GM12878 (cell line): ENCODE measurements at regions not wholly inside any gene's neighbourhood (a gene's known extent, or its start where the extent isn't known, plus 50 kb on each side); places are given as distances from the start of the nearest gene placed in this dataset.

Experiments
- ATAC-seq: fragments of 200-7000 bp; cut with Tn5 transposase; 3 replicates; pipeline ENCODE4 v1.9.1; 2020; ENCODE audit warnings: mild to moderate bottlenecking, moderate library complexity
- BruUV-seq: library from RNA; stranded (reverse); fragments of 400-500 nt; replicated peaks from 2 replicates; lab custom pipeline; 2021; lab: Mats Ljungman, UMichigan
- CTCF ChIA-PET: fragments of 300-600 bp; sonication (Branson Sonifier 250); formaldehyde crosslinking; extraction: SDS; loops from one replicate; lab custom pipeline; 2021; ENCODE audit warnings: inconsistent platforms; lab: Yijun Ruan, JAX
- POLR2A ChIA-PET: fragments of 350-600 bp; formaldehyde crosslinking; extraction: SDS; loops from one replicate; lab custom pipeline; 2021; ENCODE audit warnings: inconsistent platforms; lab: Charles Lee
- RAD21 ChIA-PET: fragments of 300-600 bp; sonication (Branson Sonifier 250); formaldehyde crosslinking; loops from one replicate; lab custom pipeline; 2023; ENCODE audit warnings: antibody characterized with exemption; ENCODE audit not compliant: unreplicated experiment; lab: Charles Lee
- SMC1A ChIA-PET: fragments of 300-600 bp; sonication (Branson Sonifier 250); formaldehyde crosslinking; loops from one replicate; lab custom pipeline; 2023; ENCODE audit not compliant: unreplicated experiment, uncharacterized antibody; lab: Charles Lee
- DNase-seq: peaks from one replicate; pipeline ENCODE4 v3.0.0-alpha.2; 2011; ENCODE audit warnings: low read depth, low spot score
- FAIRE-seq: peaks from 3 replicates; lab custom pipeline; 2011; peaks lifted over from hg19 to GRCh38; lab: Jason Lieb, UNC
- H2AFZ ChIP-seq: 2 replicates; pipeline ENCODE4 v1.6.0; 2011; ENCODE audit warnings: low read depth, low read length, control low read depth; ENCODE audit not compliant: control insufficient read depth
- H3K27ac ChIP-seq: 2 replicates; pipeline ENCODE4 v1.5.1; 2011; ENCODE audit warnings: control low read depth; ENCODE audit not compliant: control insufficient read depth, insufficient read depth
- H3K27me3 ChIP-seq, 2 experiments: replicated peaks in 1 of 2; 2 replicates each; pipeline versions ENCODE4 v1.6.0 to v1.6.1; 2011; ENCODE audit warnings: low read length in 1 of 2; ENCODE audit not compliant: control insufficient read depth in 2 of 2, insufficient read depth in 2 of 2
- H3K36me3 ChIP-seq, 2 experiments: 2 replicates each; pipeline ENCODE4 v1.5.1; 2011; ENCODE audit warnings: low read length in 1 of 2; ENCODE audit not compliant: control insufficient read depth in 2 of 2, insufficient read depth in 2 of 2
- H3K4me1 ChIP-seq: 2 replicates; pipeline ENCODE4 v1.6.1; 2011; ENCODE audit warnings: mild to moderate bottlenecking, low read length, moderate library complexity, mixed read lengths; ENCODE audit not compliant: control insufficient read depth, insufficient read depth
- H3K4me2 ChIP-seq: 2 replicates; pipeline ENCODE4 v1.6.0; 2011; ENCODE audit warnings: control low read depth; ENCODE audit not compliant: control insufficient read depth, insufficient read depth
- H3K4me3 ChIP-seq: fragments of 200-600 bp; sonication (generic); 2 replicates; pipeline ENCODE4 v1.5.1; 2016
- H3K79me2 ChIP-seq: 2 replicates; pipeline ENCODE4 v1.6.0; 2011; ENCODE audit warnings: low read length; ENCODE audit not compliant: control insufficient read depth, insufficient read depth
- H3K9ac ChIP-seq: 2 replicates; pipeline ENCODE4 v1.8.0; 2011; ENCODE audit warnings: low read length, control low read depth, mixed read lengths; ENCODE audit not compliant: control insufficient read depth, insufficient read depth
- H3K9me3 ChIP-seq: replicated peaks from 3 replicates; pipeline ENCODE4 v1.5.1; 2011; ENCODE audit warnings: mild to moderate bottlenecking, low read length; ENCODE audit not compliant: control insufficient read depth, insufficient read depth
- H4K20me1 ChIP-seq: 2 replicates; pipeline ENCODE4 v1.6.0; 2011; ENCODE audit not compliant: control insufficient read depth, insufficient read depth
- ATF7 ChIP-seq: fragments of 450-650 bp; IDR thresholded peaks from 2 replicates; pipeline ENCODE4 v1.6.1; 2016; ENCODE audit warnings: low read depth, mild to moderate bottlenecking
- CHD2 ChIP-seq: IDR thresholded peaks from 2 replicates; pipeline ENCODE4 v1.6.1; 2011; ENCODE audit warnings: low read depth, low read length, improper control_type of control experiment, borderline replicate concordance
- EGR1 ChIP-seq, 2 experiments: IDR thresholded peaks; 1 replicate in 1 of 2; 2 replicates in 1 of 2; pipeline ENCODE4 v1.6.1; 2011 to 2012; ENCODE audit warnings: low read depth in 2 of 2, low read length in 2 of 2, borderline replicate concordance in 1 of 2, mild to moderate bottlenecking in 1 of 2, moderate library complexity in 1 of 2
- GATAD2B ChIP-seq: fragments of 450-650 bp; conservative IDR thresholded peaks from 2 replicates; pipeline ENCODE4 v1.6.1; 2017; ENCODE audit warnings: low read depth, mild to moderate bottlenecking, moderate library complexity
- MEF2B ChIP-seq: fragments of 450-650 bp; IDR thresholded peaks from 2 replicates; pipeline ENCODE4 v1.6.1; 2018; ENCODE audit warnings: mild to moderate bottlenecking, moderate library complexity; ENCODE audit not compliant: partially characterized antibody, poor library complexity, severe bottlenecking
- PAX8 ChIP-seq: fragments of 450-650 bp; IDR thresholded peaks from 2 replicates; pipeline ENCODE4 v1.6.1; 2017; ENCODE audit warnings: mild to moderate bottlenecking, moderate library complexity
- RBBP5 ChIP-seq: fragments of 200-600 bp; sonication (generic); conservative IDR thresholded peaks from 2 replicates; pipeline ENCODE4 v1.6.1; 2016
- WRNIP1 ChIP-seq: IDR thresholded peaks from 2 replicates; pipeline ENCODE4 v1.6.1; 2011; ENCODE audit warnings: low read depth, low read length, improper control_type of control experiment, borderline replicate concordance
- WGBS: methylation state at CpG from one replicate; pipeline ENCODE4 v1.1.6; 2016; ENCODE audit warnings: low lambda C conversion rate; ENCODE audit not compliant: insufficient replicate concordance, insufficient coverage; ENCODE audit errors: missing lambda C conversion rate; 5-methylcytosine and 5-hydroxymethylcytosine counted together
- in situ Hi-C: fragments of 300-500 bp; cut with MboI; formaldehyde crosslinking; loops from 9 replicates; pipeline ENCODE4 v1.14.3; 2018; ENCODE audit warnings: mixed read lengths
- intact Hi-C: fragments of 100-400 bp; cut with micrococcal nuclease; formaldehyde crosslinking; loops from one replicate; pipeline ENCODE4 v1.14.2; 2022; ENCODE audit not compliant: unreplicated experiment
- TF ChIP-seq, protein P1 (sequence below): IDR thresholded peaks from 2 replicates; pipeline ENCODE4 v1.6.1; 2012; ENCODE audit warnings: improper control_type of control experiment, low read depth, low read length; ENCODE audit not compliant: insufficient replicate concordance
- TF ChIP-seq, protein P2 (sequence below): fragments of 450-650 bp; IDR thresholded peaks from 2 replicates; pipeline ENCODE4 v1.6.1; 2016; ENCODE audit warnings: mild to moderate bottlenecking
- TF ChIP-seq, protein P3 (sequence below): IDR thresholded peaks from 2 replicates; pipeline ENCODE4 v1.6.1; 2011; ENCODE audit warnings: low read depth, low read length, improper control_type of control experiment, borderline replicate concordance
- TF ChIP-seq, protein P4 (sequence below): fragments of 450-650 bp; IDR thresholded peaks from 2 replicates; pipeline ENCODE4 v1.6.1; 2014; ENCODE audit warnings: mild to moderate bottlenecking

DNA sequence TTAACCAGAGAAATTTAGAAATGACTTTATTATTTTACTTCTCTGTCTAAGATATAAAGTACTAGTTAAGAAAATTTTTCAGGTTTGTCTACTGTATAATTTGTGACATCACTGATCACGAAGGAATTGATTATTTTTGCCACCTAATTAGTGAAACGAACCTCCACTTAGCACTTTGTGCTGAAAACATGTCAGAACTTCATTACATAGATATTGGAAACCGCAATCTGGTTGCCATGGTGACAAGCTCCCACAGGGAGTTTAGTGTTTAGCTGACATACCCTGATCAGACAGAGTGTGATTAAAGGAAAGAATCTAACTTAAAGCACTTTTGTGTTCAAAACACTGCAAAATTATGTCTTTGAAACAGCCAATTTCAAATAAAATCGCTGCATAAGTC, 668.4 kb upstream of the CCNG1 start (continued):
- TF ChIP-seq, protein P1, sequence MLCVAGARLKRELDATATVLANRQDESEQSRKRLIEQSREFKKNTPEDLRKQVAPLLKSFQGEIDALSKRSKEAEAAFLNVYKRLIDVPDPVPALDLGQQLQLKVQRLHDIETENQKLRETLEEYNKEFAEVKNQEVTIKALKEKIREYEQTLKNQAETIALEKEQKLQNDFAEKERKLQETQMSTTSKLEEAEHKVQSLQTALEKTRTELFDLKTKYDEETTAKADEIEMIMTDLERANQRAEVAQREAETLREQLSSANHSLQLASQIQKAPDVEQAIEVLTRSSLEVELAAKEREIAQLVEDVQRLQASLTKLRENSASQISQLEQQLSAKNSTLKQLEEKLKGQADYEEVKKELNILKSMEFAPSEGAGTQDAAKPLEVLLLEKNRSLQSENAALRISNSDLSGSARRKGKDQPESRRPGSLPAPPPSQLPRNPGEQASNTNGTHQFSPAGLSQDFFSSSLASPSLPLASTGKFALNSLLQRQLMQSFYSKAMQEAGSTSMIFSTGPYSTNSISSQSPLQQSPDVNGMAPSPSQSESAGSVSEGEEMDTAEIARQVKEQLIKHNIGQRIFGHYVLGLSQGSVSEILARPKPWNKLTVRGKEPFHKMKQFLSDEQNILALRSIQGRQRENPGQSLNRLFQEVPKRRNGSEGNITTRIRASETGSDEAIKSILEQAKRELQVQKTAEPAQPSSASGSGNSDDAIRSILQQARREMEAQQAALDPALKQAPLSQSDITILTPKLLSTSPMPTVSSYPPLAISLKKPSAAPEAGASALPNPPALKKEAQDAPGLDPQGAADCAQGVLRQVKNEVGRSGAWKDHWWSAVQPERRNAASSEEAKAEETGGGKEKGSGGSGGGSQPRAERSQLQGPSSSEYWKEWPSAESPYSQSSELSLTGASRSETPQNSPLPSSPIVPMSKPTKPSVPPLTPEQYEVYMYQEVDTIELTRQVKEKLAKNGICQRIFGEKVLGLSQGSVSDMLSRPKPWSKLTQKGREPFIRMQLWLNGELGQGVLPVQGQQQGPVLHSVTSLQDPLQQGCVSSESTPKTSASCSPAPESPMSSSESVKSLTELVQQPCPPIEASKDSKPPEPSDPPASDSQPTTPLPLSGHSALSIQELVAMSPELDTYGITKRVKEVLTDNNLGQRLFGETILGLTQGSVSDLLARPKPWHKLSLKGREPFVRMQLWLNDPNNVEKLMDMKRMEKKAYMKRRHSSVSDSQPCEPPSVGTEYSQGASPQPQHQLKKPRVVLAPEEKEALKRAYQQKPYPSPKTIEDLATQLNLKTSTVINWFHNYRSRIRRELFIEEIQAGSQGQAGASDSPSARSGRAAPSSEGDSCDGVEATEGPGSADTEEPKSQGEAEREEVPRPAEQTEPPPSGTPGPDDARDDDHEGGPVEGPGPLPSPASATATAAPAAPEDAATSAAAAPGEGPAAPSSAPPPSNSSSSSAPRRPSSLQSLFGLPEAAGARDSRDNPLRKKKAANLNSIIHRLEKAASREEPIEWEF, result peak; percentile 81
- TF ChIP-seq ATF7 (0 out of 2 replicates have a peak, but pooled peaks have one; percentile 48), RBBP5 (no peak), MEF2B (peak; percentile 57)
- TF ChIP-seq, protein P2, sequence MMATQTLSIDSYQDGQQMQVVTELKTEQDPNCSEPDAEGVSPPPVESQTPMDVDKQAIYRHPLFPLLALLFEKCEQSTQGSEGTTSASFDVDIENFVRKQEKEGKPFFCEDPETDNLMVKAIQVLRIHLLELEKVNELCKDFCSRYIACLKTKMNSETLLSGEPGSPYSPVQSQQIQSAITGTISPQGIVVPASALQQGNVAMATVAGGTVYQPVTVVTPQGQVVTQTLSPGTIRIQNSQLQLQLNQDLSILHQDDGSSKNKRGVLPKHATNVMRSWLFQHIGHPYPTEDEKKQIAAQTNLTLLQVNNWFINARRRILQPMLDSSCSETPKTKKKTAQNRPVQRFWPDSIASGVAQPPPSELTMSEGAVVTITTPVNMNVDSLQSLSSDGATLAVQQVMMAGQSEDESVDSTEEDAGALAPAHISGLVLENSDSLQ, result 0 out of 2 replicates have a peak, but pooled peaks have one; percentile 10

DNA sequence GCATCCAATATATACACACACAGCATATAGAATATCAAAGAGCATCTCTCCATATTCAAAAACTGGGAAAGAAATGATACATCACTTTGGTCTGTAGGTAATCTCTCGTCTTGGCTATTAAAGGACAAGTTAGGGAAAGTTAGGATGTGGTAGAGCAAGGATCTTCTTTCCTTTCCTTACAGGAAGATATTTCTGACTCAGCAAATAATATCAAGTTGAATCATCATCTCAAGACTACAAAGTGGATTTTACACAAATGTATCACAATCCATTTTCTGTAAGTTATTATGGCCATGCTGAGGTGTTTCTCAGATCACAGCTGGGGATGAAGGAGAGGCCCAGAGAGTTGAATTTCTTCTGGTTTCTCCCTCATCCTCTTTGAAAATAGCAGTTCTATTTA, 651.7 kb upstream of the CCNG1 start:
- no peaks in the 10 kb centered on the region for H3K9me3 ChIP-seq
- no peaks in the 10 kb centered on the region for H3K79me2 ChIP-seq
- ATAC-seq (no peak), FAIRE-seq (no peak), DNase-seq (no peak)
- in situ Hi-C loops, result no loop called here
- H3K36me3 ChIP-seq, result no peaks in the 10 kb centered on the region
- WGBS, result 4% methylated on average over 1 of the region's 1 CpG
- TF ChIP-seq CHD2 (no peak), WRNIP1 (no peak), PAX8 (no peak), GATAD2B (no peak), EGR1 (IDR thresholded peaks at IDR 0.05; ENCODE audit: borderline replicate concordance in 1 of 2, low read depth in 2 of 2, low read length in 2 of 2) (no peak)
- TF ChIP-seq, protein P3, sequence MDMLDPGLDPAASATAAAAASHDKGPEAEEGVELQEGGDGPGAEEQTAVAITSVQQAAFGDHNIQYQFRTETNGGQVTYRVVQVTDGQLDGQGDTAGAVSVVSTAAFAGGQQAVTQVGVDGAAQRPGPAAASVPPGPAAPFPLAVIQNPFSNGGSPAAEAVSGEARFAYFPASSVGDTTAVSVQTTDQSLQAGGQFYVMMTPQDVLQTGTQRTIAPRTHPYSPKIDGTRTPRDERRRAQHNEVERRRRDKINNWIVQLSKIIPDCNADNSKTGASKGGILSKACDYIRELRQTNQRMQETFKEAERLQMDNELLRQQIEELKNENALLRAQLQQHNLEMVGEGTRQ, result no peak
- TF ChIP-seq, protein P4, sequence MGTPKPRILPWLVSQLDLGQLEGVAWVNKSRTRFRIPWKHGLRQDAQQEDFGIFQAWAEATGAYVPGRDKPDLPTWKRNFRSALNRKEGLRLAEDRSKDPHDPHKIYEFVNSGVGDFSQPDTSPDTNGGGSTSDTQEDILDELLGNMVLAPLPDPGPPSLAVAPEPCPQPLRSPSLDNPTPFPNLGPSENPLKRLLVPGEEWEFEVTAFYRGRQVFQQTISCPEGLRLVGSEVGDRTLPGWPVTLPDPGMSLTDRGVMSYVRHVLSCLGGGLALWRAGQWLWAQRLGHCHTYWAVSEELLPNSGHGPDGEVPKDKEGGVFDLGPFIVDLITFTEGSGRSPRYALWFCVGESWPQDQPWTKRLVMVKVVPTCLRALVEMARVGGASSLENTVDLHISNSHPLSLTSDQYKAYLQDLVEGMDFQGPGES, result no peak
- H3K9ac ChIP-seq, result no peak overlapping the region
- H4K20me1 ChIP-seq, result no peaks in the 10 kb centered on the region
- no peak overlapping the region for H3K27ac ChIP-seq
- ChIA-PET SMC1A (interaction anchor here (1.2 to 1.8 kb wide), 7 partner anchors 14 to 623 kb away, joined by 3 to 5 read pairs (median 3); no protein-coding TSS in a partner anchor), CTCF (interaction anchor here (1.2 to 2.1 kb wide), 2 partner anchors 14 to 578 kb away, joined by 3 to 7 read pairs; no protein-coding TSS in a partner anchor), POLR2A (no interaction called here), RAD21 (no interaction called here)
- no TSS peak for BruUV-seq
- H3K4me1 ChIP-seq, result no peaks in the 10 kb centered on the region
- H3K4me2 ChIP-seq, result no peak overlapping the region
- no peak overlapping the region for H3K4me3 ChIP-seq
- H3K27me3 ChIP-seq, result no peaks in the 10 kb centered on the region
- intact Hi-C loops, result no loop called here
- H2AFZ ChIP-seq, result no peak overlapping the region
